ENCODE measurements at regions not wholly inside any gene's neighbourhood (a gene's known extent, or its start where the extent isn't known, plus 50 kb on each side); places are given as distances from the start of the nearest gene placed in this dataset.
"Not testable (repeated sequence)": the region's sequence is repeated elsewhere in the genome, so short reads cannot be mapped to it uniquely, and the experiment has no call there.

DNA sequence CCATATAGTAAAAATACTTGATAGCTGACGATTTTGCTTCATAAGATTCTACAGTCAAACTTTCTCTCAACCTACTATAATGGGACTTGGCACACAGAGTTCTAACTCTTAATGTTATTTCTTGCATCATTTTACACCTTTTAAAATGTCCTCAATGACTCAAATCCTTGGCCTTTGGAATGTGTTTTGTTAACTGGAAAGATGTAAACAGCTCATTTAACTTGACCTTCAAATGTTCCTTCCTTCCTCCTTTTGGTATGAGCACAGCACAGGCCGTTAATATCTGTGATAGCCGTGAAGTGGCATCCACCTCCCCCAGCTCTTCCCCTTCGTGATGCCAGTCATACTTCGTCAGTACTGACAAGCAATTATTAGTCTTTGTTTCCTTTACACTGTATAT, 972.0 kb upstream of the CITED2 start:
- no peak for DNase-seq (ENCODE audit: low spot score)
- in situ Hi-C loops (cut with MboI; ENCODE audit: low sequenced_read_pairs, unreplicated experiment) = no loop called here
- TF ChIP-seq, protein P1, sequence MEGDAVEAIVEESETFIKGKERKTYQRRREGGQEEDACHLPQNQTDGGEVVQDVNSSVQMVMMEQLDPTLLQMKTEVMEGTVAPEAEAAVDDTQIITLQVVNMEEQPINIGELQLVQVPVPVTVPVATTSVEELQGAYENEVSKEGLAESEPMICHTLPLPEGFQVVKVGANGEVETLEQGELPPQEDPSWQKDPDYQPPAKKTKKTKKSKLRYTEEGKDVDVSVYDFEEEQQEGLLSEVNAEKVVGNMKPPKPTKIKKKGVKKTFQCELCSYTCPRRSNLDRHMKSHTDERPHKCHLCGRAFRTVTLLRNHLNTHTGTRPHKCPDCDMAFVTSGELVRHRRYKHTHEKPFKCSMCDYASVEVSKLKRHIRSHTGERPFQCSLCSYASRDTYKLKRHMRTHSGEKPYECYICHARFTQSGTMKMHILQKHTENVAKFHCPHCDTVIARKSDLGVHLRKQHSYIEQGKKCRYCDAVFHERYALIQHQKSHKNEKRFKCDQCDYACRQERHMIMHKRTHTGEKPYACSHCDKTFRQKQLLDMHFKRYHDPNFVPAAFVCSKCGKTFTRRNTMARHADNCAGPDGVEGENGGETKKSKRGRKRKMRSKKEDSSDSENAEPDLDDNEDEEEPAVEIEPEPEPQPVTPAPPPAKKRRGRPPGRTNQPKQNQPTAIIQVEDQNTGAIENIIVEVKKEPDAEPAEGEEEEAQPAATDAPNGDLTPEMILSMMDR (IDR thresholded peaks at IDR 0.05; ENCODE audit: borderline replicate concordance, control extremely low read depth, extremely low read depth, insufficient read depth, missing control alignments) = no peak

DNA sequence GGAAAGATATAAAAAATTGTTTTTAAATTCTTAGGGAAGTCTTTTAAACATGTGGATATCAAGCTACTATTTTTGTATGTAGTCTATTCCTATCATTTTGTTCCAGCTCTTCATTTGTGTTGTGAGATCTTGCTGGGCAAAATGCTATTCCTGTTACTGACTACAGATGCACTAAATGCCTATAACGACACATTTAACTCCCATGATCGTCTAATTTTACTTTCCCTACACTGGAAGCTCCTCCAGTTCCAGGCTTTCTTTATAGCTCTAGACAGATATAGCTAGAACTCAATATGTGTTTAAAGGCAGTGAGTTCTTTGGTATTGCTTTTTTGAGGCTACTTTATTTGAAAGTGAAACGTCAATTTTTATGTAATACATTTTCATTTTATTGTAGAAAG, 971.5 kb upstream of the CITED2 start:
- no peak for DNase-seq (ENCODE audit: low spot score)
- in situ Hi-C loops (cut with MboI; ENCODE audit: low sequenced_read_pairs, unreplicated experiment) = no loop called here
- TF ChIP-seq, protein P1 (IDR thresholded peaks at IDR 0.05; ENCODE audit: borderline replicate concordance, control extremely low read depth, extremely low read depth, insufficient read depth, missing control alignments) = no peak

DNA sequence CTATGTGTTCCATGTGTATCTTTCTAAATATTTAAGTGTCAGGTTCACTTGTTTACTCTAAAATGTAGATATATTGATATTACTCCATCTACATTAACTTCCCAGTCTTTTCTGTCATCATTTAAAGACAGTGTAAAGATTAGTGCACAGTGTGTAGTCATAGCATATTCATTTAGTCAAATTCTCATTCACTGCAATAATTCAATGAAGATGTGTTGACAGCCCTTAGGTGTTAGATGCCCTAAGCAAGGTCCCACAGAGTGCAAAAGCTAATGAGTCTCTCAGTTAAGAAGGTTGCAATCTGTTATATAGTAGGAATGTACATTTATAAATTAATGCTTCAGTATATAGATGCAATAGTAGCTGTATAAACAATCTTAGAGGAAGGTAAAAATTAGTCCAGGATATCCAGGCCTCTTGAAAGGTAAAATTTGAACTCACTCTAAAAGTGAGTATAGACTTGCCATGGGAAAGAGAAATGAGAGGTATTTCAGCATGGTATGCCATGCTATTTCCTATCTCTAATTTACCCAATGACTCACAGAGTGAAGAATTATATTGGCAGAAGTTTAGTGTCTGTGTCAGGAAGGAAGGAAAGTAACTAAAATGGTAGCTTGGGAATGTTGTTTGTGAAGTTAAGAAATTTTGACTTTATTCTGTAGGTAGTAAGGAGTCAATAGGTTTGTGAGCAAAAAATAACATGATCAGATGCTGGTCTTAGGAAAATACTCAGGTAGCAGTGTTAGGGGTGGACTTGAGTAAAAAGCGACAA, 969.9 kb upstream of the CITED2 start:
- DNase-seq (ENCODE audit: low spot score) = no peak
- TF ChIP-seq, protein P1 (IDR thresholded peaks at IDR 0.05; ENCODE audit: borderline replicate concordance, control extremely low read depth, extremely low read depth, insufficient read depth, missing control alignments) = no peak

DNA sequence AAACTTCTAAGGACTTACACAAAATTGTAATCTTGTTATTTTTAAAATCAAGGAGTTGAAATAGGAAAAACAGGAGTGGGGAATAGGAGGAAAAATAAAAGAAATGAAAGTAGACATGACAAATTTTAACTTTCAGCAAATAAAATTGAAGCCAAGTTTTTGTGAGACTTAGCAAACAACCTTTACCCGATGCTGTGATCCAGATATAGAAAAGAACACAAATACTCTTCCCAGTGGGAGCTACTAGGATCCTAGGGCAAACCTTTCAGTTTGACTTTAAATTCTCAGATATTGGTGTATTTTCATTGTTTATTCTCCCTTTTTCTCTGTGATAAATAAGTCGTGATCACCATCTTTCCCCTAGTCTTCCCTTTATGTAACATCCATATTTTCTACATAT, 968.7 kb upstream of the CITED2 start:
- no peak for DNase-seq (ENCODE audit: low spot score)
- TF ChIP-seq, protein P1 (IDR thresholded peaks at IDR 0.05; ENCODE audit: borderline replicate concordance, control extremely low read depth, extremely low read depth, insufficient read depth, missing control alignments) = no peak
- in situ Hi-C loops (cut with MboI; ENCODE audit: low sequenced_read_pairs, unreplicated experiment) = no loop called here

More for the DNA sequence above, 969.9 kb upstream of the CITED2 start:
- in situ Hi-C loops (cut with MboI; ENCODE audit: low sequenced_read_pairs, unreplicated experiment) = no loop called here

DNA sequence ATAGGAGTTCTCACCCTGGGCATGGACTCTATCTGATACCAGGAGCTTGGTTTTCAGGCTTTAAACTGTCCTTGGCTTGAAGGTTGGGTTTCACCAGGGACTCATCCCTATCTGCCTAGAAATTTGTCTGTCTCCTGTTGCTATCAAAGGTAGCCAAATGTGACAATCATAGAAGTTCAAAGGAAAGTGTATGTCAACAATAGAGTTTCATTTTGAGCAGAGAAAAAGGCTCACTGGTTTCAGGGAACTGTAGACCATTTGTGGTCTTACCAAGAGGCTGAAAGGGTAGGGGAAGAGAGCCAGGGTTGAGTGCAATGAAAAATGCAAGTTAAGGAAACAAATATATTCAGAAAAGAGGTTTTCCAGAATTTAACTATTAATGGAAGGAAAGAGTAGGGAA, 966.8 kb upstream of the CITED2 start:
- TF ChIP-seq, protein P1 (IDR thresholded peaks at IDR 0.05; ENCODE audit: borderline replicate concordance, control extremely low read depth, extremely low read depth, insufficient read depth, missing control alignments) = no peak
- in situ Hi-C loops (cut with MboI; ENCODE audit: low sequenced_read_pairs, unreplicated experiment) = no loop called here
- no peak for DNase-seq (ENCODE audit: low spot score)

DNA sequence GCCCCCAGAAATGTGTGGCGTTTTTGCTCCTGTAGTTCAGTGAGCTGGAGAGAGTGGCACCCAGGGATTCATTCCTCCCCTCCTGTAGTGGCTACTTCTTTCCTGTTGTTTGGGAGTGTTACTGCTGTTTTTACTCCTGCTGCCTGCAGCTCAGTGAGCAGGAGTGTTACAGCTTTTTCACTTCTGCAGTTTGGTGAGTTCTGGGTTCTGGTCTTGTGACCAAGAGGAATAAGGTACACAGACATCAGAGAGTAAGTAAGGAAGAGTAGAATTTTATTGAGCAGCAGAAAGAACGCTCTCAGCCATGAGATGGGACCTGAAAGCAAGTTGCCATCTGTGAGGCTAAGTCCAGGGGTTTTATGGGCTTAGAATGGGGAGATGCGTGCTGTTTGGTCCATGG, 966.3 kb upstream of the CITED2 start:
- TF ChIP-seq, protein P1 (IDR thresholded peaks at IDR 0.05; ENCODE audit: borderline replicate concordance, control extremely low read depth, extremely low read depth, insufficient read depth, missing control alignments) = no peak
- DNase-seq (ENCODE audit: low spot score) = no peak
- in situ Hi-C loops (cut with MboI; ENCODE audit: low sequenced_read_pairs, unreplicated experiment) = no loop called here

DNA sequence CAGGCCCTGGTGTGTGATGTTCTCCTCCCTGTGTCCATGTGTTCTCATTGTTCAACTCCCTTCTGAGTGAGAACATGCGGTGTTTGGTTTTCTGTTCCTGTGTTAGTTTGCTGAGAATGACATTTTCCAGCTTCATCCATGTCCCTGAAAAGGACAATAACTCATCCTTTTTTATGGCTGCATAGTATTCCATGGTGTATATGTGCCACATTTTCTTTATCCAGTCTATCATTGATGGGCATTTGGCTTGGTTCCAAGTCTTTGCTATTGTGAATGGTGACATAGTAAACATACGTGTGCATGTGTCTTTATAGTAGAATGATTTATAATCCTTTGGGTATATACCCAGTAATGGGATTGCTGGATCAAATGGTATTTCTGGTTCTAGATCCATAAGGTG, 964.6 kb upstream of the CITED2 start:
- in situ Hi-C loops (cut with MboI; ENCODE audit: low sequenced_read_pairs, unreplicated experiment); DNase-seq (ENCODE audit: low spot score): not testable (repeated sequence)
